SK-N-SH (cell line): ENCODE measurements at regions not wholly inside any gene's neighbourhood (a gene's known extent, or its start where the extent isn't known, plus 50 kb on each side); places are given as distances from the start of the nearest gene placed in this dataset.

Experiments used
- CTCF ChIA-PET: fragments of 300-600, 350-600 bp; formaldehyde crosslinking; extraction: SDS; loops from one replicate; lab custom pipeline; 2021; lab: Yijun Ruan, JAX
- POLR2A ChIA-PET: fragments of 350-600 bp; sonication (Branson Sonifier 250); formaldehyde crosslinking; extraction: SDS; loops from one replicate; lab custom pipeline; 2020; ENCODE audit warnings: antibody characterized with exemption, inconsistent platforms; lab: Yijun Ruan, JAX
- DNase-seq: peaks from one replicate; pipeline ENCODE4 v3.0.0; 2012
- H2AFZ ChIP-seq: fragments of 200-600 bp; sonication (generic); 2 replicates; pipeline ENCODE4 v1.8.1; 2016; ENCODE audit warnings: antibody characterized with exemption, mild to moderate bottlenecking, low read depth
- H3F3A ChIP-seq: fragments of 200-600 bp; sonication (generic); replicated peaks from 2 replicates; pipeline ENCODE3; 2016; ENCODE audit warnings: antibody characterized with exemption, mild to moderate bottlenecking; ENCODE audit not compliant: insufficient read depth
- H3K27ac ChIP-seq, 2 experiments: fragments of 200-500 bp in 1 of 2; fragments of 200-600 bp in 1 of 2; sonication (Bioruptor generic) in 1 of 2; sonication (generic), shearing (Covaris generic) in 1 of 2; 2 replicates each; pipeline versions ENCODE4 v1.5.1 to v1.6.1; 2014 to 2016; ENCODE audit warnings: low read depth in 2 of 2, inconsistent platforms in 1 of 2, low read length in 1 of 2, mild to moderate bottlenecking in 1 of 2, mixed read lengths in 1 of 2
- H3K27me3 ChIP-seq: fragments of 200-600 bp; sonication (generic), shearing (Covaris generic); 2 replicates; pipeline ENCODE4 v1.6.1; 2016; ENCODE audit warnings: mixed run types; ENCODE audit not compliant: insufficient read depth
- H3K36me3 ChIP-seq, 2 experiments: fragments of 200-500 bp in 1 of 2; fragments of 200-600 bp in 1 of 2; sonication (Bioruptor generic) in 1 of 2; sonication (generic) in 1 of 2; replicated peaks in 1 of 2; 2 replicates each; pipeline versions ENCODE3 to v1.5.1; 2014 to 2016; ENCODE audit warnings: low read length in 1 of 2, mild to moderate bottlenecking in 1 of 2; ENCODE audit not compliant: insufficient read depth in 2 of 2, control insufficient read depth in 1 of 2
- H3K4me1 ChIP-seq, 2 experiments: fragments of 200-500 bp in 1 of 2; fragments of 200-600 bp in 1 of 2; sonication (Bioruptor generic) in 1 of 2; sonication (generic), shearing (Covaris generic) in 1 of 2; 2 replicates each; pipeline versions ENCODE4 v1.5.1 to v1.6.1; 2014 to 2016; ENCODE audit warnings: low read depth in 1 of 2, low read length in 1 of 2, mixed run types in 1 of 2; ENCODE audit not compliant: insufficient read depth in 2 of 2, control insufficient read depth in 1 of 2
- H3K4me2 ChIP-seq: fragments of 200-600 bp; sonication (generic), shearing (Covaris generic); 2 replicates; pipeline ENCODE4 v1.6.1; 2017; ENCODE audit warnings: mixed run types
- H3K4me3 ChIP-seq, 2 experiments: fragments of 200-500 bp in 1 of 2; fragments of 200-600 bp in 1 of 2; sonication (Bioruptor generic) in 1 of 2; sonication (generic), shearing (Covaris generic) in 1 of 2; 2 replicates each; pipeline versions ENCODE4 v1.5.1 to v1.8.1; 2014 to 2016; ENCODE audit warnings: low read depth in 2 of 2, inconsistent platforms in 1 of 2, low read length in 1 of 2, mild to moderate bottlenecking in 1 of 2, mixed read lengths in 1 of 2, moderate library complexity in 1 of 2
- H3K79me2 ChIP-seq: fragments of 200-600 bp; sonication (generic); 2 replicates; pipeline ENCODE4 v1.8.1; 2017; ENCODE audit warnings: mild to moderate bottlenecking; ENCODE audit not compliant: insufficient read depth
- H3K9ac ChIP-seq: fragments of 200-600 bp; sonication (generic); 2 replicates; pipeline ENCODE4 v1.6.1; 2017; ENCODE audit warnings: mixed run types
- H3K9me2 ChIP-seq: fragments of 200-600 bp; sonication (generic); 2 replicates; pipeline ENCODE4 v1.6.1; 2017; ENCODE audit warnings: mixed run types
- H3K9me3 ChIP-seq: fragments of 200-600 bp; sonication (generic); 2 replicates; pipeline ENCODE4 v1.6.1; 2017; ENCODE audit warnings: mixed run types, mild to moderate bottlenecking, moderate library complexity
- H4K20me1 ChIP-seq: fragments of 200-600 bp; sonication (generic); 2 replicates; pipeline ENCODE4 v1.6.1; 2017; ENCODE audit warnings: mild to moderate bottlenecking, mixed run types; ENCODE audit not compliant: insufficient read depth
- CHD2 ChIP-seq: fragments of 150-350 bp; IDR thresholded peaks from 2 replicates; pipeline ENCODE4 v1.6.1; 2018; ENCODE audit warnings: low read length; ENCODE audit not compliant: partially characterized antibody
- ELF1 ChIP-seq: IDR thresholded peaks from 2 replicates; pipeline ENCODE4 v1.4.0; 2012
- EP300 ChIP-seq, 2 experiments: IDR thresholded peaks; 2 replicates each; pipeline versions ENCODE4 v1.4.0 to v1.6.1; 2012; ENCODE audit warnings: borderline replicate concordance in 1 of 2, low read depth in 1 of 2, low read length in 1 of 2
- EZH2phosphoT487 ChIP-seq: fragments of 200-600 bp; sonication (generic); IDR thresholded peaks from 2 replicates; pipeline ENCODE4 v1.6.1; 2017; ENCODE audit warnings: low read depth, mixed run types, mild to moderate bottlenecking, antibody characterized with exemption, moderate library complexity, borderline replicate concordance
- FOXJ3 ChIP-seq: sonication (generic); formaldehyde crosslinking; IDR thresholded peaks from 2 replicates; pipeline ENCODE4 v1.5.1; 2020; ENCODE audit warnings: mild to moderate bottlenecking, missing genetic modification reagents
- FOXM1 ChIP-seq: IDR thresholded peaks from 2 replicates; pipeline ENCODE4 v1.4.0; 2012; ENCODE audit warnings: low read depth, mild to moderate bottlenecking
- GABPA ChIP-seq: IDR thresholded peaks from 2 replicates; pipeline ENCODE4 v1.4.0; 2012; ENCODE audit warnings: low read depth, mild to moderate bottlenecking
- GATA2 ChIP-seq: sonication (generic); formaldehyde crosslinking; IDR thresholded peaks from 2 replicates; pipeline ENCODE4 v1.5.0; 2020; ENCODE audit warnings: mild to moderate bottlenecking, missing genetic modification reagents
- JUND ChIP-seq: IDR thresholded peaks from 2 replicates; pipeline ENCODE4 v1.4.0; 2012
- MEF2A ChIP-seq: IDR thresholded peaks from 2 replicates; pipeline ENCODE4 v1.4.0; 2012; ENCODE audit warnings: low read depth, borderline replicate concordance
- MXI1 ChIP-seq: IDR thresholded peaks from 2 replicates; pipeline ENCODE4 v1.6.1; 2012; ENCODE audit warnings: mild to moderate bottlenecking, low read depth, low read length, improper control_type of control experiment
- NFIC ChIP-seq: IDR thresholded peaks from 2 replicates; pipeline ENCODE4 v1.4.0; 2012; ENCODE audit warnings: borderline replicate concordance
- RFX5 ChIP-seq: IDR thresholded peaks from 2 replicates; pipeline ENCODE4 v1.6.1; 2012; ENCODE audit warnings: mild to moderate bottlenecking, improper control_type of control experiment, low read length
- SIN3A ChIP-seq: IDR thresholded peaks from 2 replicates; pipeline ENCODE4 v1.6.1; 2012; ENCODE audit warnings: low read depth, mild to moderate bottlenecking, low read length, moderate library complexity, borderline replicate concordance
- SMC3 ChIP-seq: IDR thresholded peaks from 2 replicates; pipeline ENCODE4 v1.6.1; 2012; ENCODE audit warnings: low read depth, low read length, improper control_type of control experiment
- TAF1 ChIP-seq: IDR thresholded peaks from 2 replicates; pipeline ENCODE4 v1.6.1; 2012; ENCODE audit warnings: low read depth, mild to moderate bottlenecking, low read length, moderate library complexity, borderline replicate concordance
- TCF12 ChIP-seq: IDR thresholded peaks from 2 replicates; pipeline ENCODE4 v1.4.0; 2012
- YY1 ChIP-seq: IDR thresholded peaks from 2 replicates; pipeline ENCODE4 v1.4.0; 2012; ENCODE audit warnings: low read depth, mild to moderate bottlenecking
- WGBS: methylation state at CpG from one replicate; pipeline ENCODE4 v1.1.6; 2017; ENCODE audit warnings: low lambda C conversion rate; 5-methylcytosine and 5-hydroxymethylcytosine counted together
- TF ChIP-seq, protein P1 (sequence below): fragments of 150-350 bp; IDR thresholded peaks from 2 replicates; pipeline ENCODE4 v1.6.1; 2016; ENCODE audit warnings: mild to moderate bottlenecking, low read depth, low read length
- TF ChIP-seq, protein P2 (sequence below): fragments of 150-350 bp; IDR thresholded peaks from 2 replicates; pipeline ENCODE4 v1.6.1; 2017; ENCODE audit warnings: antibody characterized with exemption, low read length, low read depth, borderline replicate concordance
- TF ChIP-seq, protein P3 (sequence below): IDR thresholded peaks from 2 replicates; pipeline ENCODE4; 2012
- TF ChIP-seq, protein P4 (sequence below): IDR thresholded peaks from 2 replicates; pipeline ENCODE4 v1.4.0; 2012; ENCODE audit warnings: low read depth

DNA sequence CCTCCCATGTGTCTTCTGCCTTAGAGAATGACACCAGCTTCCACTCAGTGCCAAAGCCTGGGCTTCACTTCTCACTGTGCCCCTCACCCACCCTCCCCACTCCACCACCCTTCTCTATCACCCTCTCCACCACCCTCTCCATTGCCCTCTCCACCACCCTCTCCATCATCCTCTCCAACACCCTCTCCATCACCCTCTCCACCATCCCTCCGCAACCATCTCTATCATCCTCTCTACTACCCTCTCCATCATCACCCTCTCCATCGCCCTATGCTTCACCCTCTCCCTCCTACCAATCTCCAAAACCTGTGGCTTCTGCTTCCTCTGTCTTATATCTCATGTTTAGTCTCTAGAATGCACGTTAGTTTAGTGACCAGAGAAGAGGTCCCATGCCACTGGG, 91.0 kb upstream of the TMEM72 start:
- Histone ChIP-seq H3F3A (no peaks in the 10 kb centered on the region), H2AFZ (no peak overlapping the region), H3K36me3 (no peaks in the 10 kb centered on the region), H3K9me2 (no peaks in the 10 kb centered on the region), H3K79me2 (no peaks in the 10 kb centered on the region), H3K4me3 (no peak overlapping the region), H3K27me3 (peaks cover 28% of the 10 kb centered on the region), H4K20me1 (no peaks in the 10 kb centered on the region), H3K4me2 (no peak overlapping the region), H3K4me1 (no peaks in the 10 kb centered on the region), H3K9ac (no peak overlapping the region), H3K27ac (no peak overlapping the region)
- DNase-seq: no peak
- 2% methylated on average over 3 of the region's 3 CpGs for WGBS
- CTCF ChIA-PET: no interaction called here
- no peak for TF ChIP-seq NFIC
- no peak for TF ChIP-seq MXI1
- no peak for TF ChIP-seq CHD2
- no peak for TF ChIP-seq TAF1
- TF ChIP-seq SMC3: no peak
- TF ChIP-seq, protein P1, sequence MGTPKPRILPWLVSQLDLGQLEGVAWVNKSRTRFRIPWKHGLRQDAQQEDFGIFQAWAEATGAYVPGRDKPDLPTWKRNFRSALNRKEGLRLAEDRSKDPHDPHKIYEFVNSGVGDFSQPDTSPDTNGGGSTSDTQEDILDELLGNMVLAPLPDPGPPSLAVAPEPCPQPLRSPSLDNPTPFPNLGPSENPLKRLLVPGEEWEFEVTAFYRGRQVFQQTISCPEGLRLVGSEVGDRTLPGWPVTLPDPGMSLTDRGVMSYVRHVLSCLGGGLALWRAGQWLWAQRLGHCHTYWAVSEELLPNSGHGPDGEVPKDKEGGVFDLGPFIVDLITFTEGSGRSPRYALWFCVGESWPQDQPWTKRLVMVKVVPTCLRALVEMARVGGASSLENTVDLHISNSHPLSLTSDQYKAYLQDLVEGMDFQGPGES: no peak
- no peak for TF ChIP-seq GABPA
- no peak for TF ChIP-seq EP300 (IDR thresholded peaks at IDR 0.05; ENCODE audit: borderline replicate concordance in 1 of 2, low read depth in 1 of 2, low read length in 1 of 2)
- no peak for TF ChIP-seq SIN3A
- no peak for TF ChIP-seq FOXJ3 (CRISPR knock-in tag)
- TF ChIP-seq JUND: no peak
- TF ChIP-seq YY1: no peak
- no peak for TF ChIP-seq ELF1
- no peak for TF ChIP-seq RFX5
- TF ChIP-seq EZH2phosphoT487: no peak
- TF ChIP-seq MEF2A: no peak
- TF ChIP-seq, protein P2, sequence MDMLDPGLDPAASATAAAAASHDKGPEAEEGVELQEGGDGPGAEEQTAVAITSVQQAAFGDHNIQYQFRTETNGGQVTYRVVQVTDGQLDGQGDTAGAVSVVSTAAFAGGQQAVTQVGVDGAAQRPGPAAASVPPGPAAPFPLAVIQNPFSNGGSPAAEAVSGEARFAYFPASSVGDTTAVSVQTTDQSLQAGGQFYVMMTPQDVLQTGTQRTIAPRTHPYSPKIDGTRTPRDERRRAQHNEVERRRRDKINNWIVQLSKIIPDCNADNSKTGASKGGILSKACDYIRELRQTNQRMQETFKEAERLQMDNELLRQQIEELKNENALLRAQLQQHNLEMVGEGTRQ: no peak
- TF ChIP-seq, all 33 proteins: peak for 0
- peaks cover 5% of the 10 kb centered on the region; the same call in 1 of the 2 replicates for H3K9me3 ChIP-seq
- POLR2A ChIA-PET: no interaction called here

DNA sequence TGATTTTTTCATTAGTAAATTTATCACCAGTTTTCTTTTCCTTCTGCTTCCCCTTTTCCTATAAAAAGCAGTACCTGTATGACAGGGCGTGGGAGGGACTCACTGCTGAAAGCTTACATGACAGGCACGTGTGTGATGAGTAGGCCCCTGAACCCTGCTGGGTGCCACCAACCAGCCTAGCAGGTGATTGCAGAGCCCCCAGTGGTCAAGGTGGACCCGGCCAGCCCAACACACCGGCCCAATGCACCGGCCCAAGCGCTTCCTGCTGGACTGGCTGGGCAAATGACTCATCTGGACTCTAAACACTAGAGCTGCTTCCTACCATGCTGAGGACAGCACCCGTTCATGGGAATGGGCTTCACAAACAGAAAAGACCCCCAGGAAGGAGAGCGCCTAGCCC, 89.8 kb upstream of the TMEM72 start:
- Histone ChIP-seq H3K4me1 (no peaks in the 10 kb centered on the region), H3K79me2 (no peaks in the 10 kb centered on the region), H3K9ac (no peak overlapping the region), H3K27me3 (peaks cover 22% of the 10 kb centered on the region), H3K4me2 (no peak overlapping the region), H2AFZ (no peak overlapping the region), H3F3A (no peaks in the 10 kb centered on the region), H3K27ac (no peak overlapping the region), H3K9me2 (no peaks in the 10 kb centered on the region), H4K20me1 (no peaks in the 10 kb centered on the region), H3K9me3 (peaks cover 3% of the 10 kb centered on the region; the same call in 1 of the 2 replicates), H3K4me3 (no peak overlapping the region), H3K36me3 (no peaks in the 10 kb centered on the region)
- WGBS: 13% methylated on average over 8 of the region's 8 CpGs
- TF ChIP-seq CHD2: no peak
- TF ChIP-seq MEF2A: no peak
- no peak for TF ChIP-seq SIN3A
- no peak for TF ChIP-seq ELF1
- TF ChIP-seq TCF12: no peak
- TF ChIP-seq, protein P3, sequence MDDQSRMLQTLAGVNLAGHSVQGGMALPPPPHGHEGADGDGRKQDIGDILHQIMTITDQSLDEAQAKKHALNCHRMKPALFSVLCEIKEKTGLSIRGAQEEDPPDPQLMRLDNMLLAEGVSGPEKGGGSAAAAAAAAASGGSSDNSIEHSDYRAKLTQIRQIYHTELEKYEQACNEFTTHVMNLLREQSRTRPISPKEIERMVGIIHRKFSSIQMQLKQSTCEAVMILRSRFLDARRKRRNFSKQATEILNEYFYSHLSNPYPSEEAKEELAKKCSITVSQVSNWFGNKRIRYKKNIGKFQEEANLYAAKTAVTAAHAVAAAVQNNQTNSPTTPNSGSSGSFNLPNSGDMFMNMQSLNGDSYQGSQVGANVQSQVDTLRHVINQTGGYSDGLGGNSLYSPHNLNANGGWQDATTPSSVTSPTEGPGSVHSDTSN: no peak
- no peak for TF ChIP-seq FOXJ3 (CRISPR knock-in tag)
- no peak for TF ChIP-seq FOXM1
- TF ChIP-seq, protein P4, sequence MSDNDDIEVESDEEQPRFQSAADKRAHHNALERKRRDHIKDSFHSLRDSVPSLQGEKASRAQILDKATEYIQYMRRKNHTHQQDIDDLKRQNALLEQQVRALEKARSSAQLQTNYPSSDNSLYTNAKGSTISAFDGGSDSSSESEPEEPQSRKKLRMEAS: no peak
- no peak for TF ChIP-seq GABPA
- TF ChIP-seq GATA2 (CRISPR knock-in tag): no peak
- ChIA-PET POLR2A (no interaction called here), CTCF (interaction anchor here (0.9 kb wide), 1 partner anchor 37 kb away, joined by 3 read pairs; no protein-coding TSS in a partner anchor)
- DNase-seq: no peak
